ENCODE measurements at regions not wholly inside any gene's neighbourhood (a gene's known extent, or its start where the extent isn't known, plus 50 kb on each side); places are given as distances from the start of the nearest gene placed in this dataset.

- 56% methylated on average over 5 of the region's 5 CpGs for WGBS (ENCODE audit: insufficient coverage, insufficient replicate concordance, low lambda C conversion rate, missing lambda C conversion rate)
- no peaks in the 10 kb centered on the region for H3K79me2 ChIP-seq (ENCODE audit: control insufficient read depth, insufficient read depth, low read length)
- no peaks in the 10 kb centered on the region for H3K36me3 ChIP-seq (ENCODE audit: control insufficient read depth in 2 of 2, insufficient read depth in 2 of 2, low read length in 1 of 2)
- H3K27me3 ChIP-seq (replicated peaks in 1 of 2; ENCODE audit: control insufficient read depth in 2 of 2, insufficient read depth in 2 of 2, low read length in 1 of 2), result no peaks in the 10 kb centered on the region
- BruUV-seq (replicated peaks), result no TSS peak
- intact Hi-C loops (cut with micrococcal nuclease; ENCODE audit: unreplicated experiment), result no loop called here
- no peak overlapping the region for H3K9ac ChIP-seq (ENCODE audit: control insufficient read depth, insufficient read depth, low read length)
- H3K4me3 ChIP-seq, result no peak overlapping the region
- in situ Hi-C loops (cut with MboI), result no loop called here
- no peak overlapping the region for H3K4me2 ChIP-seq (ENCODE audit: control insufficient read depth, insufficient read depth)
- SMC1A ChIA-PET (ENCODE audit: uncharacterized antibody, unreplicated experiment), result interaction anchor here (0.8 to 1.9 kb wide), 3 partner anchors 18 to 73 kb away, joined by 3 to 5 read pairs (median 4); no protein-coding TSS in a partner anchor
- H3K4me1 ChIP-seq (ENCODE audit: control insufficient read depth, insufficient read depth, low read length), result no peaks in the 10 kb centered on the region
- no peak overlapping the region for H2AFZ ChIP-seq (ENCODE audit: control insufficient read depth, low read depth, low read length)
- no peak overlapping the region for H3K27ac ChIP-seq (ENCODE audit: control insufficient read depth, insufficient read depth)
- no peaks in the 10 kb centered on the region for H3K9me3 ChIP-seq (replicated peaks; ENCODE audit: control insufficient read depth, insufficient read depth, low read length)
- no peak for DNase-seq (ENCODE audit: low read depth, low spot score)
- no peak for FAIRE-seq
- no peak for ATAC-seq
- CTCF ChIA-PET, result interaction anchor here (0.7 kb wide), 1 partner anchor 18 kb away, joined by 3 read pairs; no protein-coding TSS in a partner anchor
- POLR2A ChIA-PET, result no interaction called here
- RAD21 ChIA-PET (ENCODE audit: unreplicated experiment), result no interaction called here
- H4K20me1 ChIP-seq (ENCODE audit: control insufficient read depth, insufficient read depth), result no peaks in the 10 kb centered on the region
- TF ChIP-seq SKIL (IDR thresholded peaks at IDR 0.05; ENCODE audit: low read depth, poor library complexity, severe bottlenecking), result no peak
- TF ChIP-seq IKZF1 (conservative IDR thresholded peaks at IDR 0.05), result no peak
- no peak for TF ChIP-seq GABPA (IDR thresholded peaks at IDR 0.05; ENCODE audit: low read depth)
- no peak for TF ChIP-seq KAT2A (conservative IDR thresholded peaks at IDR 0.05; ENCODE audit: control insufficient read depth, low read depth, low read length)
- TF ChIP-seq TCF7 (IDR thresholded peaks at IDR 0.05; ENCODE audit: borderline replicate concordance), result no peak
- TF ChIP-seq CHD2 (IDR thresholded peaks at IDR 0.05; ENCODE audit: borderline replicate concordance, low read depth, low read length), result no peak
- no peak for TF ChIP-seq NKRF (conservative IDR thresholded peaks at IDR 0.05)
- TF ChIP-seq NRF1 (conservative IDR thresholded peaks at IDR 0.05; ENCODE audit: low read depth, low read length), result no peak
- TF ChIP-seq ZBTB33 (IDR thresholded peaks at IDR 0.05), result no peak
- no peak for TF ChIP-seq ZNF687 (IDR thresholded peaks at IDR 0.05)
- no peak for TF ChIP-seq NFYA (IDR thresholded peaks at IDR 0.05; ENCODE audit: borderline replicate concordance, low read depth, low read length)
- TF ChIP-seq EP300 (IDR thresholded peaks at IDR 0.05; ENCODE audit: borderline replicate concordance in 1 of 2, control insufficient read depth in 1 of 2, low read depth in 2 of 2, low read length in 2 of 2), result no peak
- TF ChIP-seq BCL11A (IDR thresholded peaks at IDR 0.05; ENCODE audit: low read depth, low read length), result no peak
- TF ChIP-seq YBX1 (IDR thresholded peaks at IDR 0.05), result no peak
- TF ChIP-seq GATAD2B (conservative IDR thresholded peaks at IDR 0.05; ENCODE audit: low read depth), result no peak
- no peak for TF ChIP-seq HDAC2 (IDR thresholded peaks at IDR 0.05)
Measured at GRCh38 chr3:976006-976405, 116.8 kb upstream of the CNTN6 start.

Data from GM12878 (cell line).